IMR-90 (cell line): ENCODE measurements at regions not wholly inside any gene's neighbourhood (a gene's known extent, or its start where the extent isn't known, plus 50 kb on each side); places are given as distances from the start of the nearest gene placed in this dataset.
A peak's percentile ranks its signal among the peaks of the same experiment; 100 is the strongest.

Source experiments
- ATAC-seq: fragments of 200-7000 bp; cut with Tn5 transposase; 2 replicates; pipeline ENCODE4 v1.9.1; 2020; ENCODE audit warnings: low read depth, mild to moderate bottlenecking, moderate library complexity
- BruUV-seq: library from RNA; stranded (reverse); fragments of 400-500 nt; replicated peaks from 2 replicates; lab custom pipeline; 2021; lab: Mats Ljungman, UMichigan
- CTCF ChIA-PET: fragments of 300-600 bp; formaldehyde crosslinking; extraction: SDS; loops from one replicate; lab custom pipeline; 2021; ENCODE audit warnings: antibody characterized with exemption; lab: Yijun Ruan, JAX
- POLR2A ChIA-PET: fragments of 300-600 bp; sonication (Branson Sonifier 250); formaldehyde crosslinking; loops from one replicate; lab custom pipeline; 2022; ENCODE audit warnings: antibody characterized with exemption; ENCODE audit not compliant: unreplicated experiment; lab: Charles Lee
- DNase-seq: peaks from one replicate; pipeline ENCODE4 v3.0.0; 2013
- H2AFZ ChIP-seq: replicated peaks from 2 replicates; pipeline ENCODE3; 2013; ENCODE audit warnings: low read length, mild to moderate bottlenecking; ENCODE audit not compliant: poor library complexity
- H2AK5ac ChIP-seq: 2 replicates; pipeline ENCODE4 v1.6.1; 2013; ENCODE audit warnings: low read depth, low read length, inconsistent platforms
- H2AK9ac ChIP-seq: replicated peaks from 2 replicates; pipeline ENCODE3; 2013; ENCODE audit warnings: mild to moderate bottlenecking, low read depth, low read length, moderate library complexity; ENCODE audit not compliant: poor library complexity
- H2BK120ac ChIP-seq: 2 replicates; pipeline ENCODE4 v1.6.1; 2013; ENCODE audit warnings: low read depth, low read length, inconsistent platforms
- H2BK15ac ChIP-seq: 3 replicates; pipeline ENCODE4 v1.6.1; 2013; ENCODE audit warnings: low read depth, low read length, inconsistent platforms
- H2BK20ac ChIP-seq: 2 replicates; pipeline ENCODE4 v1.6.1; 2013; ENCODE audit warnings: low read depth, mild to moderate bottlenecking, inconsistent platforms, low read length, moderate library complexity
- H2BK5ac ChIP-seq: 2 replicates; pipeline ENCODE4 v1.6.1; 2013; ENCODE audit warnings: mild to moderate bottlenecking, low read depth, low read length, inconsistent platforms; ENCODE audit not compliant: poor library complexity, severe bottlenecking
- H3K14ac ChIP-seq: replicated peaks from 2 replicates; pipeline ENCODE4 v1.6.1; 2013; ENCODE audit warnings: low read depth, low read length, inconsistent platforms
- H3K18ac ChIP-seq: 2 replicates; pipeline ENCODE4 v1.6.1; 2013; ENCODE audit warnings: low read depth, low read length, control low read depth
- H3K23ac ChIP-seq: 2 replicates; pipeline ENCODE4 v1.6.1; 2013; ENCODE audit warnings: low read depth, low read length, inconsistent platforms
- H3K27ac ChIP-seq: 2 replicates; pipeline ENCODE4 v1.5.1; 2013; ENCODE audit warnings: mild to moderate bottlenecking, control low read depth, low read length; ENCODE audit not compliant: insufficient read depth
- H3K27me3 ChIP-seq: 2 replicates; pipeline ENCODE4 v1.6.1; 2013; ENCODE audit warnings: low read length; ENCODE audit not compliant: control insufficient read depth, insufficient read depth
- H3K36me3 ChIP-seq: 2 replicates; pipeline ENCODE4 v1.6.1; 2013; ENCODE audit warnings: low read length, mixed read lengths; ENCODE audit not compliant: control insufficient read depth, insufficient read depth
- H3K4ac ChIP-seq: 2 replicates; pipeline ENCODE4 v1.6.1; 2013; ENCODE audit warnings: low read depth, low read length, inconsistent platforms
- H3K4me1 ChIP-seq: 2 replicates; pipeline ENCODE4 v1.6.1; 2013; ENCODE audit warnings: low read length, mixed read lengths; ENCODE audit not compliant: control insufficient read depth, insufficient read depth
- H3K4me2 ChIP-seq: 2 replicates; pipeline ENCODE4 v1.6.1; 2013; ENCODE audit warnings: low read depth, mild to moderate bottlenecking, control low read depth, low read length, moderate library complexity
- H3K4me3 ChIP-seq: 2 replicates; pipeline ENCODE4 v1.5.1; 2013; ENCODE audit warnings: low read depth, mild to moderate bottlenecking, control low read depth, low read length, moderate library complexity; ENCODE audit not compliant: insufficient read depth
- H3K56ac ChIP-seq: 2 replicates; pipeline ENCODE4 v1.6.1; 2013; ENCODE audit warnings: low read length, inconsistent platforms; ENCODE audit not compliant: insufficient read depth; ENCODE audit errors: extremely low read depth
- H3K79me1 ChIP-seq, 2 experiments: 2 replicates each; pipeline ENCODE4 v1.6.1; 2013; ENCODE audit warnings: low read length in 2 of 2, inconsistent platforms in 1 of 2, low read depth in 1 of 2
- H3K9ac ChIP-seq: 2 replicates; pipeline ENCODE4 v1.6.1; 2013; ENCODE audit warnings: low read depth, low read length, control low read depth
- H3K9me1 ChIP-seq: 2 replicates; pipeline ENCODE4 v1.6.1; 2013; ENCODE audit warnings: low read length, inconsistent platforms; ENCODE audit not compliant: insufficient read depth
- H3K9me3 ChIP-seq: 2 replicates; pipeline ENCODE4 v1.6.1; 2013; ENCODE audit warnings: low read length; ENCODE audit not compliant: control insufficient read depth, insufficient read depth
- H4K20me1 ChIP-seq: 2 replicates; pipeline ENCODE4 v1.6.1; 2013; ENCODE audit warnings: low read length, inconsistent platforms; ENCODE audit not compliant: insufficient read depth
- H4K5ac ChIP-seq: 2 replicates; pipeline ENCODE4 v1.6.1; 2013; ENCODE audit warnings: mild to moderate bottlenecking, low read depth, low read length, control low read depth
- H4K8ac ChIP-seq, 2 experiments: 2 replicates each; pipeline ENCODE4 v1.6.1; 2013; ENCODE audit warnings: low read depth in 2 of 2, low read length in 2 of 2, control low read depth in 1 of 2, inconsistent platforms in 1 of 2
- H4K91ac ChIP-seq: 2 replicates; pipeline ENCODE4 v1.6.1; 2013; ENCODE audit warnings: low read depth, low read length, inconsistent platforms; ENCODE audit not compliant: insufficient read depth
- BHLHE40 ChIP-seq: fragments of 150-350 bp; IDR thresholded peaks from 2 replicates; pipeline ENCODE4 v1.6.1; 2016; ENCODE audit warnings: mild to moderate bottlenecking, low read depth, low read length
- CEBPB ChIP-seq: IDR thresholded peaks from 2 replicates; pipeline ENCODE4 v1.6.1; 2012; ENCODE audit warnings: low read depth, low read length, improper control_type of control experiment
- CHD1 ChIP-seq: IDR thresholded peaks from 2 replicates; pipeline ENCODE4 v1.6.1; 2012; ENCODE audit warnings: low read depth, low read length, improper control_type of control experiment
- CTCF ChIP-seq: conservative IDR thresholded peaks from 2 replicates; pipeline ENCODE4 v1.5.1; 2012; ENCODE audit warnings: mild to moderate bottlenecking, low read depth, low read length, improper control_type of control experiment
- ELK1 ChIP-seq: fragments of 150-350 bp; IDR thresholded peaks from 2 replicates; pipeline ENCODE4 v1.6.1; 2016; ENCODE audit warnings: low read depth, mild to moderate bottlenecking, low read length, moderate library complexity, borderline replicate concordance
- FOS ChIP-seq: fragments of 150-350 bp; IDR thresholded peaks from 2 replicates; pipeline ENCODE4 v1.6.1; 2016; ENCODE audit warnings: low read depth, low read length
- MAFK ChIP-seq: IDR thresholded peaks from 2 replicates; pipeline ENCODE4 v1.6.1; 2012; ENCODE audit warnings: low read depth, low read length, improper control_type of control experiment
- MAZ ChIP-seq: IDR thresholded peaks from 2 replicates; pipeline ENCODE4 v1.6.1; 2012; ENCODE audit warnings: low read depth, mild to moderate bottlenecking, low read length, improper control_type of control experiment, moderate library complexity, borderline replicate concordance
- MXI1 ChIP-seq: IDR thresholded peaks from 2 replicates; pipeline ENCODE4 v1.6.1; 2012; ENCODE audit warnings: low read depth, mild to moderate bottlenecking, low read length, moderate library complexity, borderline replicate concordance
- NFE2L2 ChIP-seq: fragments of 150-350 bp; IDR thresholded peaks from 2 replicates; pipeline ENCODE4 v1.6.1; 2016; ENCODE audit warnings: low read depth, mild to moderate bottlenecking, low read length
- POLR2A ChIP-seq: IDR thresholded peaks from 2 replicates; pipeline ENCODE4 v1.6.1; 2012; ENCODE audit warnings: mild to moderate bottlenecking, low read depth, low read length
- RAD21 ChIP-seq: IDR thresholded peaks from 2 replicates; pipeline ENCODE4 v1.6.1; 2012; ENCODE audit warnings: low read length, improper control_type of control experiment
- RCOR1 ChIP-seq: IDR thresholded peaks from 2 replicates; pipeline ENCODE4 v1.6.1; 2012; ENCODE audit warnings: mild to moderate bottlenecking, low read length, improper control_type of control experiment; ENCODE audit not compliant: insufficient replicate concordance
- RFX5 ChIP-seq: IDR thresholded peaks from 2 replicates; pipeline ENCODE4 v1.8.0; 2012; ENCODE audit warnings: low read depth, mild to moderate bottlenecking, low read length, moderate library complexity
- SMC3 ChIP-seq: fragments of 150-350 bp; IDR thresholded peaks from 2 replicates; pipeline ENCODE4 v1.6.1; 2016; ENCODE audit warnings: low read depth, mild to moderate bottlenecking, antibody characterized with exemption, low read length, moderate library complexity
- USF2 ChIP-seq: fragments of 150-350 bp; IDR thresholded peaks from 2 replicates; pipeline ENCODE4 v1.6.1; 2017; ENCODE audit warnings: mild to moderate bottlenecking, antibody characterized with exemption, low read length, low read depth
- WGBS, 2 experiments: methylation state at CpG; one replicate each; pipeline versions ENCODE4 v1.1.5 to v1.1.7; 2013; ENCODE audit warnings: missing lambda C conversion rate in 2 of 2; ENCODE audit not compliant: insufficient read length in 1 of 2; ENCODE audit errors: extremely low coverage in 2 of 2; 5-methylcytosine and 5-hydroxymethylcytosine counted together
- dilution Hi-C: fragments of 300-500 bp; cut with HindIII; formaldehyde crosslinking; loops from one replicate; pipeline ENCODE4 v1.14.3; 2018; ENCODE audit warnings: low sequenced_read_pairs; ENCODE audit not compliant: unreplicated experiment
- in situ Hi-C: fragments of 300-500 bp; cut with MboI; formaldehyde crosslinking; loops from 3 replicates; pipeline ENCODE4 v1.14.3; 2019; ENCODE audit warnings: low sequenced_read_pairs, inconsistent platforms, mixed read lengths
- intact Hi-C: fragments of 100-400 bp; cut with micrococcal nuclease; formaldehyde crosslinking; loops from 2 replicates; pipeline ENCODE4 v1.10.0; 2022

- H3K4me3 ChIP-seq = no peak overlapping the region
- H2BK5ac ChIP-seq = no peak overlapping the region
- BruUV-seq = no TSS peak
- H3K36me3 ChIP-seq = no peaks in the 10 kb centered on the region
- no peak overlapping the region for H3K23ac ChIP-seq
- no peak overlapping the region for H4K8ac ChIP-seq
- no peak overlapping the region for H2BK120ac ChIP-seq
- H3K56ac ChIP-seq = no peak overlapping the region
- dilution Hi-C loops = no loop called here
- no peak overlapping the region for H3K27ac ChIP-seq
- in situ Hi-C loops = no loop called here
- no peaks in the 10 kb centered on the region for H3K9me1 ChIP-seq
- no peak overlapping the region for H3K4ac ChIP-seq
- intact Hi-C loops = no loop called here
- peak overlapping the region; percentile 68 for H2AFZ ChIP-seq
- H3K14ac ChIP-seq = no peak overlapping the region
- H3K4me1 ChIP-seq = no peaks in the 10 kb centered on the region
- no peaks in the 10 kb centered on the region for H3K27me3 ChIP-seq
- DNase-seq = peak; percentile 24
- POLR2A ChIA-PET = no interaction called here
- no peaks in the 10 kb centered on the region for H3K79me1 ChIP-seq
- H3K9me3 ChIP-seq = no peaks in the 10 kb centered on the region
- no peak overlapping the region for H3K4me2 ChIP-seq
- H3K18ac ChIP-seq = no peak overlapping the region
- peak; percentile 48 for ATAC-seq
- no peak overlapping the region for H2AK5ac ChIP-seq
- H4K20me1 ChIP-seq = no peaks in the 10 kb centered on the region
- CTCF ChIA-PET = interaction anchor here (1.7 kb wide), 1 partner anchor 15 kb away, joined by 6 read pairs; no protein-coding TSS in a partner anchor
- no peak overlapping the region for H2BK20ac ChIP-seq
- TF ChIP-seq CEBPB (no peak), SMC3 (no peak), MXI1 (no peak), FOS (no peak), USF2 (no peak), BHLHE40 (no peak), CHD1 (no peak), RAD21 (no peak), RFX5 (no peak), MAFK (no peak), ELK1 (no peak), MAZ (no peak), NFE2L2 (no peak), RCOR1 (no peak), POLR2A (no peak), CTCF (no peak)
- no peak overlapping the region for H2AK9ac ChIP-seq
- no peak overlapping the region for H3K9ac ChIP-seq
- no peak overlapping the region for H2BK15ac ChIP-seq
- no peak overlapping the region for H4K91ac ChIP-seq
- WGBS, 2 experiments = 100% methylated on average over 2 of the region's 9 CpGs; no CpG with 5 or more reads in 1 of the 2 experiments
- no peak overlapping the region for H4K5ac ChIP-seq
Measured at GRCh38 chr13:74301258-74301935, 167.2 kb upstream of the KLF12 start.
